MM.1S (cell line): ENCODE measurements at regions not wholly inside any gene's neighbourhood (a gene's known extent, or its start where the extent isn't known, plus 50 kb on each side); places are given as distances from the start of the nearest gene placed in this dataset.
"Not testable (repeated sequence)": the region's sequence is repeated elsewhere in the genome, so short reads cannot be mapped to it uniquely, and the experiment has no call there.

Experiments
- DNase-seq: peaks from one replicate; pipeline ENCODE4 v3.0.0-alpha.2; 2015
- H2AFZ ChIP-seq: fragments of 300-600 bp; sonication (generic); 2 replicates; pipeline ENCODE4 v1.6.0; 2016; ENCODE audit warnings: antibody characterized with exemption, low read length
- H3F3A ChIP-seq: fragments of 300-600 bp; sonication (generic); 2 replicates; pipeline ENCODE4 v1.6.1; 2016; ENCODE audit warnings: mild to moderate bottlenecking, antibody characterized with exemption, low read length, moderate library complexity, mixed read lengths; ENCODE audit not compliant: insufficient read depth
- H3K27ac ChIP-seq: fragments of 300-600 bp; sonication (generic); 2 replicates; pipeline ENCODE4 v1.5.1; 2016; ENCODE audit warnings: mild to moderate bottlenecking, low read length
- H3K27me3 ChIP-seq: fragments of 300-600 bp; sonication (generic); replicated peaks from 2 replicates; pipeline ENCODE4 v1.6.0; 2016; ENCODE audit warnings: low read length; ENCODE audit not compliant: insufficient read depth
- H3K36me3 ChIP-seq: fragments of 300-600 bp; sonication (generic); replicated peaks from 2 replicates; pipeline ENCODE4 v1.6.1; 2016; ENCODE audit warnings: mild to moderate bottlenecking, low read length, mixed read lengths; ENCODE audit not compliant: insufficient read depth
- H3K4me1 ChIP-seq: fragments of 300-600 bp; sonication (generic); 2 replicates; pipeline ENCODE4 v1.6.1; 2016; ENCODE audit warnings: low read length, mixed read lengths
- H3K4me2 ChIP-seq: fragments of 300-600 bp; sonication (generic); 2 replicates; pipeline ENCODE4 v1.6.0; 2016; ENCODE audit warnings: low read depth, low read length
- H3K4me3 ChIP-seq: fragments of 300-600 bp; sonication (generic); 2 replicates; pipeline ENCODE4 v1.5.1; 2016; ENCODE audit warnings: low read length, mixed read lengths
- H3K79me2 ChIP-seq: fragments of 300-600 bp; sonication (generic); 2 replicates; pipeline ENCODE4 v1.6.1; 2016; ENCODE audit warnings: mixed run types, low read length, mixed read lengths
- H3K9ac ChIP-seq: fragments of 300-600 bp; sonication (generic); 2 replicates; pipeline ENCODE4 v1.6.1; 2016; ENCODE audit warnings: low read length, mixed read lengths
- H3K9me2 ChIP-seq: fragments of 300-600 bp; sonication (generic); replicated peaks from 2 replicates; pipeline ENCODE4 v1.6.1; 2016; ENCODE audit warnings: mild to moderate bottlenecking, low read length, mixed read lengths; ENCODE audit not compliant: insufficient read depth
- H3K9me3 ChIP-seq: fragments of 300-600 bp; sonication (generic); replicated peaks from 2 replicates; pipeline ENCODE4 v1.6.1; 2016; ENCODE audit warnings: mild to moderate bottlenecking, low read length, mixed read lengths; ENCODE audit not compliant: insufficient read depth
- H4K20me1 ChIP-seq: fragments of 300-600 bp; sonication (generic); 2 replicates; pipeline ENCODE4 v1.6.1; 2016; ENCODE audit warnings: mild to moderate bottlenecking, low read length, moderate library complexity, mixed read lengths; ENCODE audit not compliant: insufficient read depth
- CTCF ChIP-seq: fragments of 300-600 bp; sonication (generic); IDR thresholded peaks from 2 replicates; pipeline ENCODE4 v1.5.1; 2016; ENCODE audit warnings: antibody characterized with exemption, low read length, mixed read lengths
- EZH2 ChIP-seq: fragments of 300-600 bp; sonication (generic); optimal IDR thresholded peaks from 2 replicates; pipeline ENCODE3; 2017; ENCODE audit warnings: low read depth, mild to moderate bottlenecking, antibody characterized with exemption, low read length, mixed read lengths
- EZH2phosphoT487 ChIP-seq: fragments of 300-600 bp; sonication (generic); IDR thresholded peaks from 2 replicates; pipeline ENCODE4 v1.6.1; 2018; ENCODE audit warnings: antibody characterized with exemption, low read length

GRCh38 chr7:55309040-55309991 is 55.8 kb upstream of the LANCL2 start:
- Histone ChIP-seq H3F3A (no peaks in the 10 kb centered on the region), H3K9me3 (no peaks in the 10 kb centered on the region), H3K4me3 (no peak overlapping the region), H2AFZ (no peak overlapping the region), H3K4me1 (peaks cover 5% of the 10 kb centered on the region; the same call in 1 of the 2 replicates), H3K9ac (no peak overlapping the region), H3K4me2 (no peak overlapping the region), H3K27me3 (no peaks in the 10 kb centered on the region), H3K9me2 (no peaks in the 10 kb centered on the region), H3K79me2 (no peaks in the 10 kb centered on the region), H3K27ac (no peak overlapping the region), H3K36me3 (no peaks in the 10 kb centered on the region), H4K20me1 (no peaks in the 10 kb centered on the region)
- DNase-seq, result no peak
- TF ChIP-seq EZH2 (no peak), CTCF (no peak), EZH2phosphoT487 (no peak)

- Histone ChIP-seq H2AFZ (no peak overlapping the region), H4K20me1 (no peaks in the 10 kb centered on the region), H3K4me2 (no peak overlapping the region), H3K4me1 (peaks cover 5% of the 10 kb centered on the region; the same call in 1 of the 2 replicates), H3K9me3 (no peaks in the 10 kb centered on the region), H3K79me2 (no peaks in the 10 kb centered on the region), H3K27ac (no peak overlapping the region), H3K4me3 (no peak overlapping the region), H3K36me3 (no peaks in the 10 kb centered on the region), H3K27me3 (no peaks in the 10 kb centered on the region), H3F3A (no peaks in the 10 kb centered on the region), H3K9ac (no peak overlapping the region), H3K9me2 (no peaks in the 10 kb centered on the region)
- no peak for DNase-seq
- TF ChIP-seq EZH2phosphoT487 (no peak), CTCF (no peak)
These were observed 54.7 kb upstream of the LANCL2 start for GRCh38 chr7:55310287-55311025.

GRCh38 chr7:55311892-55312291 is 53.2 kb upstream of the LANCL2 start:
- not testable (repeated sequence) for H3K4me1 ChIP-seq, H3K9me2 ChIP-seq, DNase-seq, H3K36me3 ChIP-seq, H2AFZ ChIP-seq, H3K79me2 ChIP-seq, H3K27ac ChIP-seq, H3K27me3 ChIP-seq, H3K4me3 ChIP-seq, H3F3A ChIP-seq, H4K20me1 ChIP-seq, H3K9me3 ChIP-seq, H3K4me2 ChIP-seq, H3K9ac ChIP-seq

GRCh38 chr7:55313671-55314070 is 51.5 kb upstream of the LANCL2 start:
- H3K4me1 ChIP-seq, H3F3A ChIP-seq, H3K9me2 ChIP-seq, H3K4me2 ChIP-seq, H2AFZ ChIP-seq, H3K4me3 ChIP-seq, H3K79me2 ChIP-seq, H3K9ac ChIP-seq, H3K27me3 ChIP-seq, DNase-seq, H4K20me1 ChIP-seq, H3K27ac ChIP-seq, H3K36me3 ChIP-seq, H3K9me3 ChIP-seq: not testable (repeated sequence)
